H1 (cell line): ENCODE measurements at regions not wholly inside any gene's neighbourhood (a gene's known extent, or its start where the extent isn't known, plus 50 kb on each side); places are given as distances from the start of the nearest gene placed in this dataset.

Source experiments
- CTCF ChIA-PET: fragments of 300-600 bp; sonication (Branson Sonifier 250); formaldehyde crosslinking; loops from one replicate; lab custom pipeline; 2021; ENCODE audit not compliant: partially characterized antibody; lab: Charles Lee
- POLR2A ChIA-PET: fragments of 300-600 bp; sonication (Branson Sonifier 250); formaldehyde crosslinking; loops from one replicate; lab custom pipeline; 2021; ENCODE audit warnings: inconsistent platforms; ENCODE audit not compliant: partially characterized antibody; lab: Charles Lee
- DNase-seq, 2 experiments: peaks; one replicate each; pipeline versions ENCODE4 v3.0.0 to v3.0.0-alpha.2; 2010 to 2022; ENCODE audit warnings: low spot score in 2 of 2, low read depth in 1 of 2, mixed read lengths in 1 of 2
- FAIRE-seq: peaks from 2 replicates; lab custom pipeline; 2011; peaks lifted over from hg19 to GRCh38; lab: Jason Lieb, UNC
- H2AFZ ChIP-seq: 2 replicates; pipeline ENCODE4 v1.8.1; 2012; ENCODE audit warnings: low read length, inconsistent platforms
- H2AK5ac ChIP-seq: 2 replicates; pipeline ENCODE4 v1.6.1; 2013; ENCODE audit warnings: low read depth, low read length
- H2BK120ac ChIP-seq: replicated peaks from 2 replicates; pipeline ENCODE3; 2013; ENCODE audit warnings: low read depth, low read length, inconsistent platforms
- H2BK12ac ChIP-seq: 2 replicates; pipeline ENCODE4 v1.6.1; 2013; ENCODE audit warnings: low read depth, low read length
- H2BK15ac ChIP-seq: 2 replicates; pipeline ENCODE4 v1.6.1; 2013; ENCODE audit warnings: low read length
- H2BK20ac ChIP-seq: 2 replicates; pipeline ENCODE4 v1.6.1; 2013; ENCODE audit warnings: low read length
- H2BK5ac ChIP-seq: 2 replicates; pipeline ENCODE4 v1.6.1; 2013; ENCODE audit warnings: low read depth, low read length
- H3K14ac ChIP-seq: 2 replicates; pipeline ENCODE4 v1.6.1; 2013; ENCODE audit warnings: inconsistent platforms; ENCODE audit not compliant: insufficient read length
- H3K18ac ChIP-seq: 2 replicates; pipeline ENCODE4 v1.6.1; 2013; ENCODE audit warnings: low read length; ENCODE audit errors: extremely low read depth
- H3K23ac ChIP-seq: 2 replicates; pipeline ENCODE4 v1.6.1; 2013; ENCODE audit warnings: inconsistent platforms; ENCODE audit not compliant: insufficient read length
- H3K23me2 ChIP-seq: 2 replicates; pipeline ENCODE4 v1.6.1; 2013; ENCODE audit warnings: low read depth, low read length
- H3K27ac ChIP-seq: 2 replicates; pipeline ENCODE4 v1.6.1; 2011; ENCODE audit warnings: low read depth, low read length, inconsistent platforms
- H3K27me3 ChIP-seq, 4 experiments: replicated peaks in 1 of 4; 1 replicate in 1 of 4; 2 replicates in 3 of 4; pipeline versions ENCODE4 v1.6.1 to v1.8.1; 2011 to 2013; ENCODE audit warnings: low read length in 3 of 4, mild to moderate bottlenecking in 3 of 4, inconsistent platforms in 2 of 4, mixed read lengths in 2 of 4, moderate library complexity in 1 of 4; ENCODE audit not compliant: control insufficient read depth in 3 of 4, insufficient read depth in 3 of 4; ENCODE audit errors: extremely low read depth in 1 of 4
- H3K36me3 ChIP-seq, 4 experiments: 2 replicates each; pipeline versions ENCODE4 v1.6.1 to v1.8.1; 2011 to 2013; ENCODE audit warnings: mild to moderate bottlenecking in 4 of 4, low read length in 3 of 4, moderate library complexity in 2 of 4, control low read depth in 1 of 4, inconsistent platforms in 1 of 4; ENCODE audit not compliant: insufficient read depth in 4 of 4, control insufficient read depth in 2 of 4
- H3K4ac ChIP-seq: replicated peaks from 2 replicates; pipeline ENCODE3; 2013; ENCODE audit warnings: low read length, low read depth, mixed read lengths, inconsistent platforms; ENCODE audit not compliant: insufficient read length
- H3K4me1 ChIP-seq, 4 experiments: replicated peaks in 1 of 4; 1 replicate in 1 of 4; 2 replicates in 3 of 4; pipeline versions ENCODE4 v1.6.1 to v1.8.1; 2011 to 2013; ENCODE audit warnings: low read length in 3 of 4, inconsistent platforms in 2 of 4, mixed read lengths in 1 of 4; ENCODE audit not compliant: insufficient read depth in 4 of 4, control insufficient read depth in 3 of 4
- H3K4me2 ChIP-seq, 2 experiments: 2 replicates each; pipeline versions ENCODE4 v1.6.1 to v1.8.1; 2011 to 2013; ENCODE audit warnings: low read depth in 2 of 2, low read length in 2 of 2, control low read depth in 1 of 2, inconsistent platforms in 1 of 2, mild to moderate bottlenecking in 1 of 2; ENCODE audit not compliant: insufficient read depth in 1 of 2
- H3K4me3 ChIP-seq, 4 experiments: fragments of 200-600, 300-600 bp in 1 of 4; sonication (generic), shearing (Covaris generic), sonication (Bioruptor Twin) in 1 of 4; 2 replicates each; pipeline versions ENCODE4 v1.5.1 to v1.8.1; 2011 to 2016; ENCODE audit warnings: low read length in 4 of 4, low read depth in 3 of 4, control low read depth in 2 of 4, inconsistent platforms in 2 of 4, mild to moderate bottlenecking in 2 of 4, mixed read lengths in 1 of 4, moderate library complexity in 1 of 4; ENCODE audit not compliant: insufficient read depth in 2 of 4; ENCODE audit errors: extremely low read depth in 1 of 4
- H3K56ac ChIP-seq: replicated peaks from 2 replicates; pipeline ENCODE3; 2013; ENCODE audit warnings: low read depth, mild to moderate bottlenecking, mixed read lengths, low read length, inconsistent platforms; ENCODE audit not compliant: insufficient read length
- H3K79me1 ChIP-seq: 2 replicates; pipeline ENCODE4 v1.6.1; 2013; ENCODE audit warnings: low read depth, low read length, control low read depth
- H3K79me2 ChIP-seq, 2 experiments: 2 replicates each; pipeline versions ENCODE4 v1.6.1 to v1.8.1; 2012 to 2013; ENCODE audit warnings: low read length in 2 of 2, mild to moderate bottlenecking in 2 of 2, inconsistent platforms in 1 of 2; ENCODE audit not compliant: insufficient read depth in 2 of 2, control insufficient read depth in 1 of 2
- H3K9ac ChIP-seq, 4 experiments: replicated peaks in 1 of 4; 1 replicate in 1 of 4; 2 replicates in 3 of 4; pipeline versions ENCODE4 v1.6.1 to v1.8.1; 2011 to 2013; ENCODE audit warnings: low read depth in 3 of 4, low read length in 3 of 4, control low read depth in 2 of 4, mild to moderate bottlenecking in 2 of 4, moderate library complexity in 2 of 4, inconsistent platforms in 1 of 4; ENCODE audit errors: extremely low read depth in 1 of 4
- H3K9me3 ChIP-seq, 2 experiments: 2 replicates each; pipeline versions ENCODE4 v1.6.1 to v1.8.1; 2012 to 2013; ENCODE audit warnings: mild to moderate bottlenecking in 2 of 2, moderate library complexity in 2 of 2, control low read depth in 1 of 2, inconsistent platforms in 1 of 2, low read depth in 1 of 2, low read length in 1 of 2, mixed read lengths in 1 of 2; ENCODE audit not compliant: insufficient read depth in 2 of 2
- H4K20me1 ChIP-seq, 2 experiments: replicated peaks in 1 of 2; 2 replicates each; pipeline versions ENCODE3 to v1.8.1; 2011 to 2013; ENCODE audit warnings: inconsistent platforms in 2 of 2, low read length in 2 of 2, mild to moderate bottlenecking in 1 of 2; ENCODE audit not compliant: insufficient read depth in 2 of 2, control insufficient read depth in 1 of 2
- H4K5ac ChIP-seq: 2 replicates; pipeline ENCODE4 v1.6.1; 2013; ENCODE audit warnings: low read length, low read depth, mixed read lengths, inconsistent platforms; ENCODE audit not compliant: insufficient read length
- H4K8ac ChIP-seq: 2 replicates; pipeline ENCODE4 v1.8.0; 2013; ENCODE audit warnings: mild to moderate bottlenecking, moderate library complexity, low read length, inconsistent platforms; ENCODE audit not compliant: insufficient read depth; ENCODE audit errors: extremely low read depth
- H4K91ac ChIP-seq: replicated peaks from 2 replicates; pipeline ENCODE3; 2013; ENCODE audit warnings: low read length, mixed read lengths, inconsistent platforms; ENCODE audit not compliant: insufficient read length
- BCL11A ChIP-seq, 2 experiments: IDR thresholded peaks; one replicate each; pipeline ENCODE4 v1.6.1; 2011; ENCODE audit warnings: low read depth in 2 of 2, low read length in 2 of 2, mild to moderate bottlenecking in 2 of 2
- BRCA1 ChIP-seq: IDR thresholded peaks from 2 replicates; pipeline ENCODE4 v1.6.1; 2012; ENCODE audit warnings: low read depth, low read length, improper control_type of control experiment
- E2F6 ChIP-seq: IDR thresholded peaks from 2 replicates; pipeline ENCODE4 v1.6.1; 2012; ENCODE audit warnings: inconsistent platforms
- EZH2 ChIP-seq: fragments of 200-600 bp; sonication (generic); IDR thresholded peaks from 2 replicates; pipeline ENCODE4 v1.7.1; 2012; ENCODE audit warnings: low read depth, mild to moderate bottlenecking, moderate library complexity, low read length, inconsistent platforms; ENCODE audit not compliant: severe bottlenecking
- HDAC2 ChIP-seq, 2 experiments: fragments of 300-600 bp in 1 of 2; sonication (generic) in 1 of 2; IDR thresholded peaks; 2 replicates each; pipeline ENCODE4 v1.6.1; 2011 to 2012; ENCODE audit warnings: low read depth in 2 of 2, low read length in 2 of 2, mild to moderate bottlenecking in 2 of 2, moderate library complexity in 2 of 2, borderline replicate concordance in 1 of 2, inconsistent platforms in 1 of 2
- HDAC6 ChIP-seq: IDR thresholded peaks from one replicate; pipeline ENCODE4 v1.7.1; 2012; ENCODE audit warnings: low read depth, mild to moderate bottlenecking, inconsistent platforms, low read length, moderate library complexity
- RNF2 ChIP-seq: fragments of 200-900, 300-1000 bp; sonication (generic); IDR thresholded peaks from 2 replicates; pipeline ENCODE4 v1.7.1; 2016; ENCODE audit warnings: borderline replicate concordance, low read depth, mild to moderate bottlenecking, antibody characterized with exemption, low read length; ENCODE audit not compliant: poor library complexity, severe bottlenecking; ENCODE audit errors: missing control alignments
- SP2 ChIP-seq: IDR thresholded peaks from 2 replicates; pipeline ENCODE4 v1.6.1; 2012; ENCODE audit warnings: mild to moderate bottlenecking, low read length, inconsistent platforms
- TEAD4 ChIP-seq: IDR thresholded peaks from 2 replicates; pipeline ENCODE4 v1.6.1; 2012; ENCODE audit warnings: low read depth, low read length, inconsistent platforms, mixed read lengths
- TF ChIP-seq, protein P1 (sequence below): IDR thresholded peaks from 2 replicates; pipeline ENCODE4 v1.6.1; 2011; ENCODE audit warnings: low read depth, mild to moderate bottlenecking, low read length; ENCODE audit not compliant: insufficient read depth

DNA sequence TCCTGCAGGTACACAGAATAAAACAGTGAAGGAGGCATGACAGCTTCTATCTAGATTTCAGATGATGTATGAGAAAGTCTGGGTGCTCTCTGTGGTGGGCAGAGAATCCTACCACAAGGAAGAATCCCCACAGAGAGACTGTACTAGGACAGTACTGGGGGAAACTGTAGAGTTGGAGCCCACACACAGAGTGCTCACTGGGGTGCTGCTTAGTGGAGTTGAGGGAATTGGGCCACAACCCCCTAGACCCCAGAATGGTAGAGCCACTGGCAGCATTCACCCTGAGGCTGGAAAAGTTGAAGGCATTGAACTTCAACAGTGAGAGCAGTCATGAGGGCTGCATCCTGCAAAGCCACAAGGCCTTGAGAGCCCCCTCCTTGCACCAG lies 62.2 kb upstream of the TNFRSF21 start:
- FAIRE-seq (no peak), DNase-seq (no peak)
- Histone ChIP-seq H3K27me3 (no peaks in the 10 kb centered on the region), H4K8ac (no peak overlapping the region), H3K4ac (no peak overlapping the region), H3K18ac (peak overlapping the region; percentile 24), H3K4me1 (peaks cover 0 to 4% (median 4%) of the 10 kb centered on the region in 4 experiments; a peak in 5 of 7 replicates), H3K27ac (no peak overlapping the region), H3K9me3 (no peaks in the 10 kb centered on the region), H2BK12ac (peak overlapping the region; percentile 91), H2BK20ac (peak overlapping the region; percentile 68; the same call in 1 of the 2 replicates), H3K4me3 (no peak overlapping the region; a peak in 1 of 8 replicates), H2BK15ac (no peak overlapping the region), H2AK5ac (no peak overlapping the region), H3K79me1 (no peaks in the 10 kb centered on the region), H2BK120ac (no peak overlapping the region), H3K4me2 (peak overlapping the region in 1 of 2 experiments; percentile 53; a peak in 1 of 4 replicates), H3K36me3 (no peaks in the 10 kb centered on the region), H4K91ac (peak overlapping the region; percentile 12), H4K5ac (no peak overlapping the region), H2BK5ac (peak overlapping the region; percentile 69; the same call in 1 of the 2 replicates), H3K56ac (no peak overlapping the region), H3K14ac (no peak overlapping the region), H3K79me2 (no peaks in the 10 kb centered on the region), H3K23me2 (no peaks in the 10 kb centered on the region), H3K9ac (no peak overlapping the region), H2AFZ (no peak overlapping the region), H3K23ac (no peak overlapping the region), H4K20me1 (no peaks in the 10 kb centered on the region)
- POLR2A ChIA-PET = no interaction called here
- CTCF ChIA-PET = interaction anchor here (0.9 to 1.2 kb wide), 2 partner anchors 21 to 36 kb away, joined by 3 read pairs; no protein-coding TSS in a partner anchor
- TF ChIP-seq, protein P1, sequence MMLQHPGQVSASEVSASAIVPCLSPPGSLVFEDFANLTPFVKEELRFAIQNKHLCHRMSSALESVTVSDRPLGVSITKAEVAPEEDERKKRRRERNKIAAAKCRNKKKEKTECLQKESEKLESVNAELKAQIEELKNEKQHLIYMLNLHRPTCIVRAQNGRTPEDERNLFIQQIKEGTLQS = no peak
- TF ChIP-seq BRCA1 (no peak), E2F6 (no peak), HDAC2 (IDR thresholded peaks at IDR 0.05; ENCODE audit: borderline replicate concordance in 1 of 2, low read depth in 2 of 2, low read length in 2 of 2) (no peak), BCL11A (IDR thresholded peaks at IDR 0.05; ENCODE audit: low read depth in 2 of 2, low read length in 2 of 2) (no peak), RNF2 (no peak), SP2 (no peak), TEAD4 (no peak), EZH2 (no peak), HDAC6 (no peak)
